ENCODE measurements at regions not wholly inside any gene's neighbourhood (a gene's known extent, or its start where the extent isn't known, plus 50 kb on each side); places are given as distances from the start of the nearest gene placed in this dataset.
"Not testable (repeated sequence)": the region's sequence is repeated elsewhere in the genome, so short reads cannot be mapped to it uniquely, and the experiment has no call there.

- no peak for DNase-seq
Observed at GRCh38 chr15:58362262-58362922, 69.4 kb upstream of the LIPC start.

- not testable (repeated sequence) for DNase-seq
Observed at GRCh38 chr15:58363118-58363517, 68.7 kb upstream of the LIPC start.

- not testable (repeated sequence) for DNase-seq
Observed at GRCh38 chr15:58363673-58364072, 68.1 kb upstream of the LIPC start.

- DNase-seq, result not testable (repeated sequence)
Observed at GRCh38 chr15:58365098-58365497, 66.7 kb upstream of the LIPC start.

- DNase-seq, result peak; percentile 8
Observed at GRCh38 chr15:58369261-58369701, 62.5 kb upstream of the LIPC start.

GRCh38 chr15:58369956-58370355 lies 61.8 kb upstream of the LIPC start:
- DNase-seq, result no peak

GRCh38 chr15:58374147-58374546 lies 57.6 kb upstream of the LIPC start:
- no peak for DNase-seq

GRCh38 chr15:58377193-58377592 lies 54.6 kb upstream of the LIPC start:
- no peak for DNase-seq

- DNase-seq, result no peak
Observed at GRCh38 chr15:58378241-58379085, 53.3 kb upstream of the LIPC start.

- not testable (repeated sequence) for DNase-seq
Observed at GRCh38 chr15:58379454-58379853, 52.3 kb upstream of the LIPC start.

GRCh38 chr15:58380280-58380945 lies 51.4 kb upstream of the LIPC start:
- DNase-seq, result no peak

- no peak for DNase-seq
Observed at GRCh38 chr15:58381697-58382096, 50.1 kb upstream of the LIPC start.

All from MV-4-11 (cell line).